Coronary artery (tissue), 2 donors: ENCODE measurements at regions not wholly inside any gene's neighbourhood (a gene's known extent, or its start where the extent isn't known, plus 50 kb on each side); places are given as distances from the start of the nearest gene placed in this dataset.

Experiments
- DNase-seq: peaks from one replicate; pipeline ENCODE4 v3.0.0-alpha.2; 2017; ENCODE audit warnings: low spot score
- H3K27ac ChIP-seq, 2 donors: fragments of 200-600 bp; sonication (generic); one replicate each; pipeline ENCODE4 v1.5.1; 2016 to 2019
- H3K4me3 ChIP-seq: fragments of 200-600 bp; sonication (generic); 2 replicates; pipeline ENCODE4 v1.5.1; 2016; ENCODE audit warnings: mild to moderate bottlenecking, moderate library complexity
- CTCF ChIP-seq: fragments of 200-600 bp; sonication (generic); IDR thresholded peaks from one replicate; pipeline ENCODE4 v1.5.1; 2019; ENCODE audit warnings: antibody characterized with exemption

DNA sequence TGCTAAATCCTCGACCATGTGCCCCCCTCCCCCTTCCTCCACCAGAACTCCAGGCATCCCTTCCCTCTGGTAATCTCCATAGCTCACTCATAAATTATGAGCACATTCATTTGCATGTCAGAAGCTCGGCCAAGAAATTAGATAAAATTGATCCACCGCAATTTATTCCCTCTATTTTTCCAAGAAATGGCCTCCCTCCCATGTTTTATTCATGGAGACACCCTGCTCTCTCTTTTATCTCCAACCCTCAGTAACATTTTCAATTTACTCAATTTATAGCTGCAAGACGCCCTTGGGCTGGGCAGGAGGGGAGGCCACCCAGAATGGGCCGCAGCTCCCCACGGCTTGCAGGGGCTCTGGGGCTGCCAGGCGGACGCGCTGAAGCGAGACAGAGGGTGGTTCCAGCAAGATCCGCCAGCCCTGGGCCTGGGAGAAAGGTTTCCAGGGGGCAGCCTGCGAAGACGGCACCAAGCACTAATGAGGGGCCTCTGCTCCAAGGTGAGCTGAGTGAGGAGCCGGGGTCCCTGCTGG, 54.7 kb upstream of the ZNF423 start:
- DNase-seq: no peak
- no peak for TF ChIP-seq CTCF
- Histone ChIP-seq H3K4me3 (no peak overlapping the region), H3K27ac (no peak overlapping the region)

DNA sequence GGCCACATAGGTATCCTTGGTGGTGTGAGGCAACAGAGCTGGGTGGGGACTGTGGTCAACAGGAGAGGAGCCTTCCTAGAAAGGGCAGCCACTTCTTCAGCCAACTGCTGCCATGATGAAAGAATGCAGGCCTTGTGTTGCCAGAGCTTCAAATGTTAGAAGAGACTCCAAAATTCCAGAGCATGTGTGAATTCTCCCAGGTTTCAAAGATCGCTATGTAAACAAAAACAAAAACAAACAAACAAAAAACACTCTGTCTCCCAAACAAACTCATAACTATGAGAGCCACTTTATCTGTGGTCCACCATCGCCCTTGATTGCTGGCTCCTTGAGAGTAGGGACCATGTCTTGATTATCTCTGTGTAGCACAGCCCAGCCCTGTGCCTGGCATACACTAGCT, 55.5 kb upstream of the ZNF423 start:
- no peak for TF ChIP-seq CTCF
- H3K27ac ChIP-seq: no peak overlapping the region
- no peak for DNase-seq
- H3K4me3 ChIP-seq: no peak overlapping the region

GRCh38 chr16:49912721-49913120, 56.8 kb upstream of the ZNF423 start:
- no peak for TF ChIP-seq CTCF
- no peak for DNase-seq
- H3K4me3 ChIP-seq: no peak overlapping the region
- H3K27ac ChIP-seq: no peak overlapping the region

DNA sequence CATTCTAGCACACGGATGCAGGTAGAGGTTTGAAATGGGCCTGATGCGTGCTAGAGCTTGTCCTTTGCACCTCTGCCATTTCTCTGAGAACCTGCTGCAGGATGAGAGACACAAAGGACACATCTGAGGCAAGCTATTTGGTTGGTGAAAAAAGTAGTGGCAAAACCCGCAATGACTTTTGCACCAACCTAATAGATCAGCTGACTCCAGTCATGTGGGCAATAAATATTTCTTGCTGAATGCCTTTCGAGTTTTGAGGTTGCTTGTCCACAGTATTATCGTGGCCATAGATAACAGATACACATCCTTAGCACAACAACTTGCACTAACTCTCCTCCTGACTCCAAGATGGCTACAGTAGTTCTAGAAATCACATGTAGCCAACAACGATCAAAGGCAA, 57.8 kb upstream of the ZNF423 start:
- Histone ChIP-seq H3K4me3 (no peak overlapping the region), H3K27ac (no peak overlapping the region)
- no peak for DNase-seq
- TF ChIP-seq CTCF: no peak

GRCh38 chr16:49914657-49915056, 58.7 kb upstream of the ZNF423 start:
- no peak for TF ChIP-seq CTCF
- DNase-seq: no peak
- no peak overlapping the region for H3K27ac ChIP-seq
- no peak overlapping the region for H3K4me3 ChIP-seq

DNA sequence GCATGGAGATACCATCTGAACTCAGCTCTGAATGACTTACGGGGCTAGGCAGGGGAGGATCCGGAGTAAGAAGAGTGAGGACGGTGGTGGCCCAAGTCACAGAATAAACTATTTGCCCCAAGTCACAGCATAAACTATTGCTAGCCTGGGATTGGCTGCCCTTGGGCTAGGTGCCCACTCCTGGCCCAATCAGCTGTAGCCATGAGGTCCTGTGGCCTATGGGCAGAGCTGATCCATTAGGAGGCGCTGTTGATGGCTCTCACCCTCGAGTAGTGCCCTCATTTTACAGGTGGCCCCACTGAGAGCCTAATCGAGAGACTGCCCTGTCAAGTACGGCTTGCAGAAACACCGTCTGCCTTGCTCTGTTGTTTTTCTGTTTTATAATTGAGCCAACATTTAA, 62.3 kb upstream of the ZNF423 start:
- DNase-seq: no peak
- no peak overlapping the region for H3K4me3 ChIP-seq
- no peak for TF ChIP-seq CTCF
- H3K27ac ChIP-seq: no peak overlapping the region

DNA sequence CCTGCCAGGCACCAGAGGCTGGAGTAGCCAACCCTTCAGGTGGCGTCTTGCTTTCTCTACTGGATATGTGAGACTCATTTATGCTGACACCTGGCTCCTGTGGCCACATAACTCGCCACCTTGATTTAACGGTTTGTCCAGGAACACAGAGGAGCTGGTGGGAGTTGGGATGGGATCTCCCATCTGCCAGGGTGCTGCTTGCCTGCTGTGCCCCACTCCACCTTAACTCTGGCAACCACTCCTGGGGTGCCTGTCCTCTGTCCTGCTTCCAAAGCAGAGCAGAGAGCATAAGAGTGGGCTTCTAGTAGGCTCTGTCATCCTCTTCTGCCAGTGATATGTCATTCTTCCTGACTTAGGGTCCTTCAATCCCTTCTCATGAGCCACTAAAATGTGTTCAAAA, 63.4 kb upstream of the ZNF423 start:
- no peak for DNase-seq
- Histone ChIP-seq H3K27ac (no peak overlapping the region), H3K4me3 (no peak overlapping the region)
- no peak for TF ChIP-seq CTCF
